Dermis blood vessel endothelial cell (primary cell): ENCODE measurements at regions not wholly inside any gene's neighbourhood (a gene's known extent, or its start where the extent isn't known, plus 50 kb on each side); places are given as distances from the start of the nearest gene placed in this dataset.
"Not testable (repeated sequence)": the region's sequence is repeated elsewhere in the genome, so short reads cannot be mapped to it uniquely, and the experiment has no call there.

Experiments used
- DNase-seq: peaks from one replicate; pipeline ENCODE4 v3.0.0; 2010

DNA sequence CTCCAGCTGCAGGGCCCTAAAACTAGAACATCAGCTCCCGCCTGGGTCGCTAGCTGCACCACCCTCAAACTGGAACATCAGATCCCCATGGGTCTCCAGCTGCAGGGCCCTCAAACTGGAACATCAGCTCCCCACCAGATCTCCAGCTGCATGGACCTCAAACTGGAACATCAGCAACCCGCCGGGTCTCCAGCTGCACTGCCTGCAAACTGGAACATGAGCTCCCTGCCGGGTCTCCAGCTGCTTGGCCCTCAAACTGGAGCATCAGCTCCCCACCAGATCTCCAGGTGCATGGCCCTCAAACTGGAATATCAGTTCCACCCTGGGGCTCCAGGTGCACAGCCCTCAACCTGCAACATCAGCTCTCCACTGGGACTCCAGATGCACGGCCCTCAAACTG, 82.7 kb downstream of the TFRC start:
- DNase-seq: not testable (repeated sequence)

GRCh38 chr3:195996314-195996713, 85.6 kb downstream of the TFRC start:
- not testable (repeated sequence) for DNase-seq

- DNase-seq: peak; percentile 68
These were observed 86.0 kb upstream of the TNK2 start for GRCh38 chr3:195994343-195994742.

- DNase-seq: not testable (repeated sequence)
These were observed 85.3 kb upstream of the TNK2 start for GRCh38 chr3:195993671-195994070.

GRCh38 chr3:195992956-195993595, 84.7 kb upstream of the TNK2 start:
- not testable (repeated sequence) for DNase-seq

DNA sequence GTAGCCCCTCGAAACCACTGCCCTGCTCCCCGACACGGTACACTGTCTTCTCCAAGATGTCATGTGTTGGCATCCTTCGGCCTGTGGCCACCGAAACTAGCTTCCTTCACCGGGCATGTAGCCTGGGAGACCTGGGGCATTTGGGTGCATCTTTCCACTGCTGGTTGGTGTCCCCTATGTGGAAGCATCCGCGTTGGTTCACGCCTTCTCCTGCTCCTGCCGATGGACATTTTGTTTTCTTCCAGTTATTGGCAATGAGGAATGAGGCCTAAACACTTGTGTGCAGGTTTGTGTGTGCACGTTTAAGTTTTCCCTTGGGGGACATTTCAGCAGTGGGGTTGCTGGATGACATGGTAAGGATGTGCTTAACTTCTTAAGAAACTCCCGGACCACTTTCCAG, 83.6 kb upstream of the TNK2 start:
- DNase-seq: not testable (repeated sequence)

DNA sequence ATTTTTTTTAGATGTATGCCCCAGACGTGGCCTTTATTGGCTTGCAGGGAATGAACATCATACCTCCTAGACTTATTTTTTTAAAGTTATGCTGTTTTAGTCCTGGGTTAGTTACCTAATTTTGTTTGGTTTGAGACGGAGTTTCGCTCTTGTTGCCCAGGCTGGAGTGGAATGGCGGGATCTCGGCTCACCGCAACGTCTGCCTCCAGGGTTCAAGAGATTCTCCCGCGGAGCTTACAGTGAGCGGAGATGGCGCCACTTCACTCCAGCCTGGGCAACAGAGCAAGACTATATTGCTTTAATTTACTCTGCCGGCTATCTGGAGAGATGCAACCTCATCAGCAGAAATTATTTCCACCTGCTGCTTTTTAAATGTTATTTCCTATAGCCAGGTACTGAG, 82.9 kb upstream of the TNK2 start:
- not testable (repeated sequence) for DNase-seq

GRCh38 chr3:195990841-195991174, 82.5 kb upstream of the TNK2 start:
- not testable (repeated sequence) for DNase-seq

GRCh38 chr3:195989921-195990840, 81.8 kb upstream of the TNK2 start:
- peak; percentile 86 for DNase-seq

- DNase-seq: peak; percentile 19
These were observed 81.0 kb upstream of the TNK2 start for GRCh38 chr3:195989197-195989920.

DNA sequence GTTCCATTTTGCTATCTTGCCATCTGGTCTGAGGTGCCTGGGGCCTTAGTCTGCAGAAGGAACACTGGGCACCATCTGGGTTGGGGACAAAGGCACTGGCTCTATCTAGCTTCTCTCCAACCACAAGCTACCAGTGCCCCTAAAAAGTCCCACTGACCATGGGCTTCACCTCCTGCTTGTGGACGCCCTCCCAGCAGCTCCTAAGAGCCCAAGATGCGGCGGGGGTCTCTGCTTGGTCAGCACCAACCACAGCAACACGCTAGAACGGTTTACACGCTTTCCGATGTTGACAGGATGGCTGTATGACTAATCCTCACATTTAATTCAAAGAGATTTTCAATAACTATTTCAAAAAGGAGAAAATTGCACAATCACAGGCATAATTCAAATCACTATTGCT, 80.4 kb upstream of the TNK2 start:
- not testable (repeated sequence) for DNase-seq

DNA sequence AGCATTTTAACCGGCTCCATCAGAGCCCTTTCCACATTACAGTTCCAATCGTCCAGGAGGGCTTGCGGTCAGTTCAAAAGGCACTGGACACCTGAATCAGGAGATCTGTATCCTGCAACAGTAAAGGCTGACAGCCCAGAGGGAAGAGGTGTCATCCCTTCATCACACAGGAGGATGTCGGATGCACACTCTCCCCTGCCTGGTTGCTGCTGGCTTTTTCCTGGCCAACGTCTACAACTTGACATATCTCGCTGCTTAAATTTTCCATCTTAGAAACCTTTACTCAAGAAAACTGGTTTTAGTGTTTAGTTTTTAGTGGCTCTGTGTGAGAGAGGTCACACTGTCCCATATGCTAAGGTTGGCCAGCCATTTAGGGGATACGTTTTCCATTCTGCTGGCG, 78.7 kb upstream of the TNK2 start:
- not testable (repeated sequence) for DNase-seq

DNA sequence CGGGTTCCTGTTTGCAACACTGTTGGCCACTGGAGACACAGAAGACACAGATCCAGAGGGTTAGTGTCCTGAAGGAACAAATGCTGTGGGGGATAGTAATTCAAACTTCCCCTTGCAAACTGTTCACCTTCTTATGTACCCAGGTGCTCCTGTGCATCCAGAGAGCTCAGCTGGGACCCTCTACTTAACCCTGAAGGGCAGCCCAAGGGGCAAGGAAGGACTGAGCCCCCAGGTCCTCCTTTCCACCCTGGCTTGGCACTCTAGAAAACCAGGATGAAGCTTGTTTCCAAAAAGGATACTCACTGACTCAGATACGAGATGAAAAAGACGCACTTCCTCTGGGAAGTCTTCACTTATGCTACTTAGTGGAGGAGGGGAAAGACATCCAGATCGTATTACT, 78.2 kb upstream of the TNK2 start:
- not testable (repeated sequence) for DNase-seq

GRCh38 chr3:195985348-195985920, 77.1 kb upstream of the TNK2 start:
- DNase-seq: not testable (repeated sequence)

- DNase-seq: not testable (repeated sequence)
These were observed 76.2 kb upstream of the TNK2 start for GRCh38 chr3:195984392-195985030.

DNA sequence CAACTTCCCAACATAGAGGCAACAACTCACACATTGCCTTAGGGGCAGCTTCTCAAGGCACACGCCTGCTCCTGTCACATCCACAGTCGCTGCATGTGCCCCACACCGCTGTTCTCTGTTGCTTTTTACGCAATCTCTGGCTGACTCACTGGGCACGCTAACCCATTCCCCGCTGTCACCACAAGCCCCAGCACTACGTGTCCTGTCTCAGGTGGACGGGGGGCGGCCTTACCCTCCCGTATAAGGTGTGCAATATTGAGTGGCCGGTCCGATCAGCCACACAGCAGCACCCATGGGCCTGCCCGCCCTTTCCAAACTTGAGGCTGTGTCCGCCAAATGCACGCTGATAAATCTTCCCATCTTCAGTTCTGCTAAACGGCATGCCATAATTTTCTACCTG, 75.5 kb upstream of the TNK2 start:
- DNase-seq: not testable (repeated sequence)

DNA sequence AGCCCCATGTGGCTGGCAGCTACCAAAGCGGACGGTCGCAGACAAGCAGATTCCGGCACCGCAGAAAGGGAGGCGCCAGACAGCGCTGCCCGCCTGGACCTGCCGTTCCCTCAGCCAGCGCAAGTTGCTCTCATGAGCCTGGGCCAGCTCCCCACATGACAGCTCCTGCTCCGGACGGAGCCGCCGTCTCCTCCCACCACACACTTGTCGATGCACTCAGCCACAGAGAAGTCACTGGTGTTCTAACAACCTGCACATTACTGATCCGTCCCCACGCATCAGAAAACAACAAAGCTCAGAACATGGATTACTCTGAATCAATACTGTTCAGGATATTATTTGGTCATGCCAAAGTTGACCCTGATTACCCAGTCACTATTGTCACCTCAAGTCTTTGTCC, 74.4 kb upstream of the TNK2 start:
- not testable (repeated sequence) for DNase-seq

GRCh38 chr3:195981778-195982177, 73.4 kb upstream of the TNK2 start:
- not testable (repeated sequence) for DNase-seq

DNA sequence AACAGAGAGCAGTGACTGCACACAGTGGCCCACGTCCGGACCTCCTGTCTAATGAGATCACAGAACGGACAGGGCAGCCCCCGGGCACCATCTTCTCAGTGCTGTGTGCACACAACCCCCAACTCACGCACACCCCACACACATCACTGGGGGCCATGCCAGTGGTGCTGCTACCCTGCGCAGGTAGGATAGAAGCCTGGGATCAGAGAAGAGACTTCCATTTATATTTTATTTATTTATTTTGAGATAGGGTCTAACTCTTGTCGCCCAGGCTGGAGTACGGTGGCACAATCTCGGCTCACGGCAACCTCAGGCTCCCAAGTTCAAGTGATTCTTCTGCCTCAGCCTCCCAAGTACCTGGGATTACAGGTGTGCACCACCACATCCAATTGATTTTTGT, 71.5 kb upstream of the TNK2 start:
- DNase-seq: not testable (repeated sequence)

DNA sequence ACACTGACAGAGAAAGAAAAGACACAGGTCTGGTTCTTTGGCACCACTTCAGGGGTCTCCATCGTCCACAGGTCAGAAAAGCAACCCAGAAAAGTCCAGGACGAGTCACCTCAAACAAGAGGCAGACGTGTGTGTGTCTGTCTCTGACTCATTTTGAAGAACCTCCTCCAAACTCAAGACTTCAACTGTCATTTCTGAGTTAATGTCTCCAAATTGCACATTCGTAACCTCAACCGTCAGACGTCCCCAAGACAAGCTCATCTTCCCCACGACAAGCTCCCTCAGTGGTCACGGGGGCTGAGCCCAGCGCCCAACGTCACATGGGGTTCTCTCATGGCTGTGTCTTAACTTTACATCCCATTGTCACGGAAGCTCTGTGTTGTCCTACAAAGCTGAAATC, 70.2 kb upstream of the TNK2 start:
- DNase-seq: not testable (repeated sequence)

GRCh38 chr3:195976876-195977275, 68.5 kb upstream of the TNK2 start:
- not testable (repeated sequence) for DNase-seq

GRCh38 chr3:195974281-195974680, 65.9 kb upstream of the TNK2 start:
- not testable (repeated sequence) for DNase-seq
